ENCODE measurements at regions not wholly inside any gene's neighbourhood (a gene's known extent, or its start where the extent isn't known, plus 50 kb on each side); places are given as distances from the start of the nearest gene placed in this dataset.
A peak's percentile ranks its signal among the peaks of the same experiment; 100 is the strongest.
"Not testable (repeated sequence)": the region's sequence is repeated elsewhere in the genome, so short reads cannot be mapped to it uniquely, and the experiment has no call there.

- TF ChIP-seq, protein P1, sequence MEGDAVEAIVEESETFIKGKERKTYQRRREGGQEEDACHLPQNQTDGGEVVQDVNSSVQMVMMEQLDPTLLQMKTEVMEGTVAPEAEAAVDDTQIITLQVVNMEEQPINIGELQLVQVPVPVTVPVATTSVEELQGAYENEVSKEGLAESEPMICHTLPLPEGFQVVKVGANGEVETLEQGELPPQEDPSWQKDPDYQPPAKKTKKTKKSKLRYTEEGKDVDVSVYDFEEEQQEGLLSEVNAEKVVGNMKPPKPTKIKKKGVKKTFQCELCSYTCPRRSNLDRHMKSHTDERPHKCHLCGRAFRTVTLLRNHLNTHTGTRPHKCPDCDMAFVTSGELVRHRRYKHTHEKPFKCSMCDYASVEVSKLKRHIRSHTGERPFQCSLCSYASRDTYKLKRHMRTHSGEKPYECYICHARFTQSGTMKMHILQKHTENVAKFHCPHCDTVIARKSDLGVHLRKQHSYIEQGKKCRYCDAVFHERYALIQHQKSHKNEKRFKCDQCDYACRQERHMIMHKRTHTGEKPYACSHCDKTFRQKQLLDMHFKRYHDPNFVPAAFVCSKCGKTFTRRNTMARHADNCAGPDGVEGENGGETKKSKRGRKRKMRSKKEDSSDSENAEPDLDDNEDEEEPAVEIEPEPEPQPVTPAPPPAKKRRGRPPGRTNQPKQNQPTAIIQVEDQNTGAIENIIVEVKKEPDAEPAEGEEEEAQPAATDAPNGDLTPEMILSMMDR (IDR thresholded peaks at IDR 0.05; ENCODE audit: low read length, missing control alignments) = no peak
- DNase-seq (ENCODE audit: low read depth) = no peak
- no peak overlapping the region for H3K4me3 ChIP-seq (replicated peaks; ENCODE audit: low read depth, low read length)
These were observed 1061.8 kb upstream of the FLRT2 start for GRCh38 chr14:84468153-84468552.

GRCh38 chr14:84477996-84478395 is 1051.9 kb upstream of the FLRT2 start:
- no peak for DNase-seq (ENCODE audit: low read depth)
- no peak overlapping the region for H3K4me3 ChIP-seq (replicated peaks; ENCODE audit: low read depth, low read length)
- TF ChIP-seq, protein P1 (IDR thresholded peaks at IDR 0.05; ENCODE audit: low read length, missing control alignments) = no peak

- H3K4me3 ChIP-seq (replicated peaks; ENCODE audit: low read depth, low read length) = no peak overlapping the region
- DNase-seq (ENCODE audit: low read depth) = peak; percentile 67
- TF ChIP-seq, protein P1 (IDR thresholded peaks at IDR 0.05; ENCODE audit: low read length, missing control alignments) = no peak
These were observed 1047.5 kb upstream of the FLRT2 start for GRCh38 chr14:84482256-84483071.

DNA sequence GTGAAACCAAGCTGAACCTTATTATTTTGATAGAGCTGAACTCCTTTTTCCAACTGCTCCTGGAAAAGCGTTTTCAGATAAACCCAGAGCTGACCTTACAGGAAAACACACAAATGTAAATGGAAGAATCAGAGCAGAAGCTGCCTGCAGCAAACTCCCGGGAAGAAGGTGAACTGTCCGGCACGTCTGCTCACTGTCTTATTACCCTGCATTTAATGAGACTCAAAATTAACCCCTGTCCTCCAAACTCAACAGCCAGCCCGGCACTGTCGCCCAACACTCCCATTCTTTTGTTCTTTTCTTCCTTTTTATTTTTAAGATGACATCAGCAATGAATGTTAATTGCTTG is 1046.9 kb upstream of the FLRT2 start:
- TF ChIP-seq, protein P1 (IDR thresholded peaks at IDR 0.05; ENCODE audit: low read length, missing control alignments) = no peak
- H3K4me3 ChIP-seq (replicated peaks; ENCODE audit: low read depth, low read length) = no peak overlapping the region
- DNase-seq (ENCODE audit: low read depth) = no peak

DNA sequence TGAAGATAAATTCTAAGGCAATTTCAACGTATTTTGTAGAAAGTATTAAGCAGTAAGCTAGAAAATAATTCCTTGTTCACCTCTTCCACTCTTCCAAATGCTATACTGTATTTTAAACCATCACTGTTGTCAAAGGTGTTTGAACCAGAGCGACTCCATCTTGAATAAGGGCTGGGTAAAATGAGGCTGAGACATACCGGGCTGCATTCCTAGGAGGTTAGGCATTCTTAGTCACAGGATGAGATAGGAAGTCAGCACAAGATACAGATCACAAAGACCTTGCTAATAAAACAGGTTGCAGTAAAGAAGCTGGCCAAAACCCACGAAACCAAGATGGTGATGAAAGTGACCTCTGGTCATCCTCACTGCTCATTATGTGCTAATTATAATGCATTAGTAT is 1045.7 kb upstream of the FLRT2 start:
- DNase-seq (ENCODE audit: low read depth); H3K4me3 ChIP-seq (replicated peaks; ENCODE audit: low read depth, low read length): not testable (repeated sequence)

GRCh38 chr14:84485036-84485435 is 1044.9 kb upstream of the FLRT2 start:
- TF ChIP-seq, protein P1 (IDR thresholded peaks at IDR 0.05; ENCODE audit: low read length, missing control alignments) = no peak
- no peak for DNase-seq (ENCODE audit: low read depth)
- no peak overlapping the region for H3K4me3 ChIP-seq (replicated peaks; ENCODE audit: low read depth, low read length)

- TF ChIP-seq, protein P1 (IDR thresholded peaks at IDR 0.05; ENCODE audit: low read length, missing control alignments) = no peak
- no peak for DNase-seq (ENCODE audit: low read depth)
- H3K4me3 ChIP-seq (replicated peaks; ENCODE audit: low read depth, low read length) = no peak overlapping the region
These were observed 1039.9 kb upstream of the FLRT2 start for GRCh38 chr14:84490081-84490480.

Data from fibroblast of pulmonary artery (primary cell).